AG09319 (cell line): ENCODE measurements at regions not wholly inside any gene's neighbourhood (a gene's known extent, or its start where the extent isn't known, plus 50 kb on each side); places are given as distances from the start of the nearest gene placed in this dataset.

Experiments used
- DNase-seq: peaks from one replicate; pipeline ENCODE4 v3.0.0-alpha.2; 2010; ENCODE audit warnings: low read depth; ENCODE audit errors: extremely low read depth
- TF ChIP-seq, protein P1 (sequence below): IDR thresholded peaks from 2 replicates; pipeline ENCODE4 v1.5.1; 2011; ENCODE audit warnings: low read depth, mild to moderate bottlenecking, inconsistent platforms, low read length, moderate library complexity

- no peak for DNase-seq
- TF ChIP-seq, protein P1, sequence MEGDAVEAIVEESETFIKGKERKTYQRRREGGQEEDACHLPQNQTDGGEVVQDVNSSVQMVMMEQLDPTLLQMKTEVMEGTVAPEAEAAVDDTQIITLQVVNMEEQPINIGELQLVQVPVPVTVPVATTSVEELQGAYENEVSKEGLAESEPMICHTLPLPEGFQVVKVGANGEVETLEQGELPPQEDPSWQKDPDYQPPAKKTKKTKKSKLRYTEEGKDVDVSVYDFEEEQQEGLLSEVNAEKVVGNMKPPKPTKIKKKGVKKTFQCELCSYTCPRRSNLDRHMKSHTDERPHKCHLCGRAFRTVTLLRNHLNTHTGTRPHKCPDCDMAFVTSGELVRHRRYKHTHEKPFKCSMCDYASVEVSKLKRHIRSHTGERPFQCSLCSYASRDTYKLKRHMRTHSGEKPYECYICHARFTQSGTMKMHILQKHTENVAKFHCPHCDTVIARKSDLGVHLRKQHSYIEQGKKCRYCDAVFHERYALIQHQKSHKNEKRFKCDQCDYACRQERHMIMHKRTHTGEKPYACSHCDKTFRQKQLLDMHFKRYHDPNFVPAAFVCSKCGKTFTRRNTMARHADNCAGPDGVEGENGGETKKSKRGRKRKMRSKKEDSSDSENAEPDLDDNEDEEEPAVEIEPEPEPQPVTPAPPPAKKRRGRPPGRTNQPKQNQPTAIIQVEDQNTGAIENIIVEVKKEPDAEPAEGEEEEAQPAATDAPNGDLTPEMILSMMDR = no peak
These were observed 64.0 kb upstream of the SLC24A4 start for GRCh38 chr14:92258934-92259333.

DNA sequence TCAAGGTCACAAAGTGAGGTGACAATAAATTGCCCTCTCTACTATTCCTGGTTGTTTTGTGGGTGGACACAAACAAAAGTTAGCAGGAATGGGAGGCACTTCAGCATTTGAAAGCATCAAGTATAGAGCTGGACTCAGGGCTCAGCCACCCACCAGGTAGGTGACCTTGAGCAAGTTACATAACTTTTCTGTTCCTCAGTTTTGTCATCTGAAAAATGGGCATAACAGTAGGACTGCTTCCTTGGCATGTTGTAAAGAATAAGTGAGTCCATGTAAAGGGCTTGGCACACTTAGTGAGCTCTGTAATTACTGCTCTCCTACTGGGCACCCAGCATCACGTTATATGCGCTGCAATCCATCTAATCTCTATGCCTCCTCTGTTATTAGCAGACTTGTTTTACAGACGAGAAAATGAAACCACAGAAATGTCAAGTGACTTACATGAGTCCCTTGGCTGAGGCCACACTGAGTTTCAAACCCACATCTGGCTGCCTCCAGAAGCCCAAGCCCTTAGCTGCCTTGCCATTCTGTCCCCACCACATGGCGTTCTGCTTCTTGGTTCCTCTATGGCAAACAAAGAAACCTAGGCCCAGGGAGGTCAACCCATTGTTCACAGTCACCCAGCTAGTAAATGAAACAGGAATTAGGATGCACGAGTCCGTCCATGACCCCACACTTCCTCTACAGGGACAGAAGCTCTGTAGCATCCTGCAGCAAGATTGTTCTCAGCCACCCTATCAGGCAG lies 63.2 kb upstream of the SLC24A4 start:
- no peak for DNase-seq
- TF ChIP-seq, protein P1 = no peak

GRCh38 chr14:92263681-92264080 lies 59.3 kb upstream of the SLC24A4 start:
- DNase-seq = no peak
- TF ChIP-seq, protein P1 = no peak

DNA sequence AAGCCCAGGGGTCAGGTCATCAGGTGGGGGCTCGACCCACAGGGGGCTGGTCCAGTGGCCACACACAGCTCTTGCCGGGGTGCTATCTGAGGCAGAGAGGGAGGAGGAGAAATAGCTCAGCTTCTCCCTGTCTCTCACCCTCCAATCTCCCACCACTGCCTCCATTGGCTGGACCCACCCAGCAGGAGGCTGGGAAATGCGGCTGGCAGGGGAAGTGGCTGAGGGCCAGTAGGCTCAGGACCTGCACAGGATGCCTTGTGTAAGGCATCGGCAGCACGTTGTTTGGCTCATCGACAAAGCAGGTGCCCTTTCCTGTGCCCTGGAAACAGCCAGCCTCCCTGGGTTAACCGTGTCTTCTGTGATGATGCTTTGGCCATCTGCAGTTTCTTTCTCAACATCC lies 58.8 kb upstream of the SLC24A4 start:
- DNase-seq = no peak
- TF ChIP-seq, protein P1 = no peak

- TF ChIP-seq, protein P1 = no peak
- no peak for DNase-seq
These were observed 56.7 kb upstream of the SLC24A4 start for GRCh38 chr14:92266216-92266615.
